ENCODE measurements at regions not wholly inside any gene's neighbourhood (a gene's known extent, or its start where the extent isn't known, plus 50 kb on each side); places are given as distances from the start of the nearest gene placed in this dataset.

GRCh38 chr15:69608661-69609060 is 156.0 kb downstream of the RPLP1 start:
- TF ChIP-seq CTCF (IDR thresholded peaks at IDR 0.05; ENCODE audit: insufficient read depth, low read length, missing control alignments), result no peak
- H3K4me3 ChIP-seq (ENCODE audit: low read depth, low read length), result no peak overlapping the region
- DNase-seq (ENCODE audit: low read depth, low spot score), result no peak
- CTCF ChIA-PET, result no interaction called here
- POLR2A ChIA-PET, result no interaction called here

- TF ChIP-seq CTCF (IDR thresholded peaks at IDR 0.05; ENCODE audit: insufficient read depth, low read length, missing control alignments), result no peak
- POLR2A ChIA-PET, result no interaction called here
- no peak overlapping the region for H3K4me3 ChIP-seq (ENCODE audit: low read depth, low read length)
- peak; percentile 50 for DNase-seq (ENCODE audit: low read depth, low spot score)
- CTCF ChIA-PET, result no interaction called here
Measured at GRCh38 chr15:69609176-69609575, 156.6 kb downstream of the RPLP1 start.

- DNase-seq (ENCODE audit: low read depth, low spot score), result no peak
- POLR2A ChIA-PET, result no interaction called here
- no peak for TF ChIP-seq CTCF (IDR thresholded peaks at IDR 0.05; ENCODE audit: insufficient read depth, low read length, missing control alignments)
- no peak overlapping the region for H3K4me3 ChIP-seq (ENCODE audit: low read depth, low read length)
- CTCF ChIA-PET, result no interaction called here
Measured at GRCh38 chr15:69609776-69610175, 157.2 kb downstream of the RPLP1 start.

GRCh38 chr15:69610277-69610676 is 157.7 kb downstream of the RPLP1 start:
- ChIA-PET CTCF (no interaction called here), POLR2A (no interaction called here)
- H3K4me3 ChIP-seq (ENCODE audit: low read depth, low read length), result no peak overlapping the region
- no peak for DNase-seq (ENCODE audit: low read depth, low spot score)
- no peak for TF ChIP-seq CTCF (IDR thresholded peaks at IDR 0.05; ENCODE audit: insufficient read depth, low read length, missing control alignments)

- no peak for DNase-seq (ENCODE audit: low read depth, low spot score)
- CTCF ChIA-PET, result no interaction called here
- no peak for TF ChIP-seq CTCF (IDR thresholded peaks at IDR 0.05; ENCODE audit: insufficient read depth, low read length, missing control alignments)
Measured at GRCh38 chr15:69610858-69611257, 158.2 kb downstream of the RPLP1 start.

GRCh38 chr15:69612112-69612511 is 159.5 kb downstream of the RPLP1 start:
- no peak for DNase-seq (ENCODE audit: low read depth, low spot score)
- POLR2A ChIA-PET, result no interaction called here
- CTCF ChIA-PET, result no interaction called here
- no peak overlapping the region for H3K4me3 ChIP-seq (ENCODE audit: low read depth, low read length)
- TF ChIP-seq CTCF (IDR thresholded peaks at IDR 0.05; ENCODE audit: insufficient read depth, low read length, missing control alignments), result no peak

More at GRCh38 chr15:69610858-69611257, 158.2 kb downstream of the RPLP1 start:
- H3K4me3 ChIP-seq (ENCODE audit: low read depth, low read length), result no peak overlapping the region
- POLR2A ChIA-PET, result no interaction called here
